OCI-LY1 (cell line): ENCODE measurements at regions not wholly inside any gene's neighbourhood (a gene's known extent, or its start where the extent isn't known, plus 50 kb on each side); places are given as distances from the start of the nearest gene placed in this dataset.

Source experiments
- H2AFZ ChIP-seq: fragments of 200-600 bp; sonication (generic), shearing (Covaris generic); 2 replicates; pipeline ENCODE4 v1.6.0; 2014; ENCODE audit warnings: antibody characterized with exemption, mild to moderate bottlenecking, low read length
- H3F3A ChIP-seq: fragments of 200-600 bp; sonication (generic), shearing (Covaris generic); 2 replicates; pipeline ENCODE4 v1.6.0; 2014; ENCODE audit warnings: mild to moderate bottlenecking, antibody characterized with exemption, low read length, moderate library complexity; ENCODE audit not compliant: insufficient read depth
- H3K27ac ChIP-seq: fragments of 200-600 bp; sonication (generic); 2 replicates; pipeline ENCODE4 v1.5.1; 2014; ENCODE audit warnings: low read length, mixed run types, mild to moderate bottlenecking, low read depth; ENCODE audit not compliant: poor library complexity, severe bottlenecking
- H3K27me3 ChIP-seq: fragments of 200-600 bp; sonication (generic); 2 replicates; pipeline ENCODE4 v1.6.0; 2014; ENCODE audit warnings: antibody characterized with exemption, mild to moderate bottlenecking, low read length, moderate library complexity; ENCODE audit not compliant: insufficient read depth
- H3K36me3 ChIP-seq: fragments of 200-600 bp; sonication (generic); 2 replicates; pipeline ENCODE4 v1.6.1; 2014; ENCODE audit warnings: mild to moderate bottlenecking, antibody characterized with exemption, low read length, moderate library complexity, mixed read lengths; ENCODE audit not compliant: insufficient read depth
- H3K4me1 ChIP-seq: fragments of 200-600 bp; sonication (generic); 2 replicates; pipeline ENCODE4 v1.5.1; 2014; ENCODE audit warnings: mild to moderate bottlenecking, low read length, moderate library complexity; ENCODE audit not compliant: insufficient read depth, severe bottlenecking
- H3K4me2 ChIP-seq: fragments of 200-600 bp; sonication (generic), shearing (Covaris generic); 2 replicates; pipeline ENCODE4 v1.6.1; 2014; ENCODE audit warnings: low read length
- H3K4me3 ChIP-seq: fragments of 200-600 bp; sonication (generic); 2 replicates; pipeline ENCODE4 v1.5.1; 2014; ENCODE audit warnings: low read length, low read depth, mild to moderate bottlenecking, mixed read lengths; ENCODE audit not compliant: poor library complexity, severe bottlenecking
- H3K79me2 ChIP-seq: fragments of 200-600 bp; shearing (Covaris generic); 2 replicates; pipeline ENCODE4 v1.6.1; 2016; ENCODE audit warnings: mixed run types, low read length, mixed read lengths; ENCODE audit not compliant: insufficient read depth
- H3K9ac ChIP-seq: fragments of 200-600 bp; sonication (generic), shearing (Covaris generic); 2 replicates; pipeline ENCODE4 v1.6.1; 2014; ENCODE audit warnings: mild to moderate bottlenecking, low read length, mixed read lengths
- H3K9me2 ChIP-seq: fragments of 200-600 bp; sonication (generic), shearing (Covaris generic); 2 replicates; pipeline ENCODE4 v1.6.1; 2014; ENCODE audit warnings: low read depth, mild to moderate bottlenecking, low read length, mixed read lengths
- H3K9me3 ChIP-seq: fragments of 200-600 bp; shearing (Covaris generic); 2 replicates; pipeline ENCODE4 v1.6.1; 2014; ENCODE audit warnings: low read length, mixed read lengths
- H4K20me1 ChIP-seq: fragments of 200-600 bp; sonication (generic), shearing (Covaris generic); 2 replicates; pipeline ENCODE4 v1.6.0; 2016; ENCODE audit warnings: mild to moderate bottlenecking, low read length; ENCODE audit not compliant: insufficient read depth
- EZH2 ChIP-seq: fragments of 200-600 bp; sonication (generic), shearing (Covaris generic); IDR thresholded peaks from 2 replicates; pipeline ENCODE4 v1.8.0; 2017; ENCODE audit warnings: borderline replicate concordance, mixed run types, mild to moderate bottlenecking, antibody characterized with exemption, low read length, moderate library complexity, mixed read lengths
- TF ChIP-seq, protein P1 (sequence below): fragments of 200-600 bp; sonication (generic), shearing (Covaris generic); IDR thresholded peaks from 2 replicates; pipeline ENCODE4 v1.5.1; 2017; ENCODE audit warnings: mild to moderate bottlenecking, antibody characterized with exemption, low read length, moderate library complexity, mixed read lengths

DNA sequence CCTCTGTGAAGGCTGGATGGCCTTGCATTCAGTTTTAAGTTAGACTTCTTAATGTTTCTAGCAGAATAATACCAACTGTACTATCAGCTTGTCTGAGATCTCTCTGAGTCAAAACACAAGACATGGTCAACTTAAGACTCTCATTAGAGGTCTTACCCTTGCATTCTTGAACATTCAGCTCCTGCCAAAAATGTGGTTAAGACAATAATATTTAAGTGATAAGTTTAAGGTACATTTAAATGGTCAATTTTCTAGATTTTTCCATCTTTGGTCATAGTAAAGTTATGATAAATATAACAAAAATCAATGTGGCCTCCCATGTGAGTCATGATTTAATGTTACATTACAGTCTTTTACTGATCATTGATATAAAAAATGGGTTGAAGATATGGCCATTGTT is 75.0 kb downstream of the NR2F1 start:
- H3K79me2 ChIP-seq: no peaks in the 10 kb centered on the region
- no peaks in the 10 kb centered on the region for H3K4me1 ChIP-seq
- no peak overlapping the region for H3K27ac ChIP-seq
- no peaks in the 10 kb centered on the region for H3K9me3 ChIP-seq
- no peaks in the 10 kb centered on the region for H3K36me3 ChIP-seq
- no peak overlapping the region for H3K4me3 ChIP-seq
- no peak for TF ChIP-seq EZH2
- TF ChIP-seq, protein P1, sequence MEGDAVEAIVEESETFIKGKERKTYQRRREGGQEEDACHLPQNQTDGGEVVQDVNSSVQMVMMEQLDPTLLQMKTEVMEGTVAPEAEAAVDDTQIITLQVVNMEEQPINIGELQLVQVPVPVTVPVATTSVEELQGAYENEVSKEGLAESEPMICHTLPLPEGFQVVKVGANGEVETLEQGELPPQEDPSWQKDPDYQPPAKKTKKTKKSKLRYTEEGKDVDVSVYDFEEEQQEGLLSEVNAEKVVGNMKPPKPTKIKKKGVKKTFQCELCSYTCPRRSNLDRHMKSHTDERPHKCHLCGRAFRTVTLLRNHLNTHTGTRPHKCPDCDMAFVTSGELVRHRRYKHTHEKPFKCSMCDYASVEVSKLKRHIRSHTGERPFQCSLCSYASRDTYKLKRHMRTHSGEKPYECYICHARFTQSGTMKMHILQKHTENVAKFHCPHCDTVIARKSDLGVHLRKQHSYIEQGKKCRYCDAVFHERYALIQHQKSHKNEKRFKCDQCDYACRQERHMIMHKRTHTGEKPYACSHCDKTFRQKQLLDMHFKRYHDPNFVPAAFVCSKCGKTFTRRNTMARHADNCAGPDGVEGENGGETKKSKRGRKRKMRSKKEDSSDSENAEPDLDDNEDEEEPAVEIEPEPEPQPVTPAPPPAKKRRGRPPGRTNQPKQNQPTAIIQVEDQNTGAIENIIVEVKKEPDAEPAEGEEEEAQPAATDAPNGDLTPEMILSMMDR: no peak
- no peaks in the 10 kb centered on the region for H3F3A ChIP-seq
- H2AFZ ChIP-seq: no peak overlapping the region
- no peaks in the 10 kb centered on the region for H3K27me3 ChIP-seq
- no peak overlapping the region for H3K4me2 ChIP-seq
- H4K20me1 ChIP-seq: no peaks in the 10 kb centered on the region
- H3K9ac ChIP-seq: no peak overlapping the region
- no peaks in the 10 kb centered on the region for H3K9me2 ChIP-seq

DNA sequence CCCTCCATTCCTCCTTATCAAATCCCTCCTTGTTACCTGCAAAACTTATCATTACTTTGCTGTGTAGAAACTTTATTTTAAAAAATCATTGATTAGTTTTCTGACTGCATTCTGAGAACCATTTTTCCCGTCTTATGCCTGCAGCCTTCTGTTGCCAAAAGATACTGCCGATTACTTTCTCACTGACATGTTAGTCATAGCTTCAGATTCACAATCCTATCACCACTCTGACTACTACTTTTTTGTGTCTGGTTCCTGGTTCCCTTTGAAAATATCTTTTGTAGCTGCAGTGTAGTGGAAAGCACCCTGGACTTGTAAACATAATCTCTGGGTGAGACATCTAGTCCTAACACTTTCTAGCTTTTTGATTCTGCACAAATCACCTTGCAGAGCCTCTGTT is 71.7 kb downstream of the NR2F1 start:
- Histone ChIP-seq H3K9me2 (0 out of 2 replicates have a peak, but pooled peaks cover 2% of the 10 kb centered on the region), H3K9me3 (no peaks in the 10 kb centered on the region), H3F3A (no peaks in the 10 kb centered on the region), H3K27ac (no peak overlapping the region), H3K36me3 (no peaks in the 10 kb centered on the region), H3K9ac (no peak overlapping the region), H3K4me1 (peaks cover 6% of the 10 kb centered on the region), H2AFZ (no peak overlapping the region), H3K79me2 (no peaks in the 10 kb centered on the region), H4K20me1 (no peaks in the 10 kb centered on the region), H3K27me3 (no peaks in the 10 kb centered on the region), H3K4me2 (no peak overlapping the region), H3K4me3 (no peak overlapping the region)
- TF ChIP-seq EZH2: no peak
- TF ChIP-seq, protein P1: no peak

DNA sequence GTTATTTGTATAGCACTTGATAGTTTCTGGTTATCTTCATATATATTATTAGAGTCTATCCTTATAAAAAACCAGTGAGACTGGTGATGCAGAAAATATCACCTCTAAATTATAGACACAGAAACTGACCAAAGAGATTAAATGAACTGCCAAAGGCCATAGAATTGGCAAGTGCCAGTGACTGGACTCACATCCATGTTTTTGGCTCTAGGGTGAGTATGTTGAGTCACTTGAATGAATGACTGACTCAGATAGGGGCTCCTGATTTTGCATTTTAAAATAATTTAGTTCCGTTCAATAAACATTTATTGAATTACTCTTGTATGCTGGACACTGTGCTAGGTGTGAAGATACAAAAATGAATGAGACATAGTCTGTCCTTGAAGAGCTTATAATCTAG is 70.7 kb downstream of the NR2F1 start:
- H3K9ac ChIP-seq: no peak overlapping the region
- H3K27me3 ChIP-seq: no peaks in the 10 kb centered on the region
- peaks cover 6% of the 10 kb centered on the region for H3K4me1 ChIP-seq
- no peaks in the 10 kb centered on the region for H3F3A ChIP-seq
- H3K9me3 ChIP-seq: no peaks in the 10 kb centered on the region
- TF ChIP-seq, protein P1: no peak
- TF ChIP-seq EZH2: no peak
- H3K4me3 ChIP-seq: no peak overlapping the region
- H2AFZ ChIP-seq: no peak overlapping the region
- H4K20me1 ChIP-seq: no peaks in the 10 kb centered on the region
- no peaks in the 10 kb centered on the region for H3K36me3 ChIP-seq
- H3K79me2 ChIP-seq: no peaks in the 10 kb centered on the region
- H3K4me2 ChIP-seq: no peak overlapping the region
- 0 out of 2 replicates have a peak, but pooled peaks cover 2% of the 10 kb centered on the region for H3K9me2 ChIP-seq
- H3K27ac ChIP-seq: no peak overlapping the region
